Endothelial cell of umbilical vein (primary cell): ENCODE measurements at regions not wholly inside any gene's neighbourhood (a gene's known extent, or its start where the extent isn't known, plus 50 kb on each side); places are given as distances from the start of the nearest gene placed in this dataset.

Experiments
- BruUV-seq: library from RNA; stranded (reverse); fragments of 400-500 nt; replicated peaks from 2 replicates; lab custom pipeline; 2021; lab: Mats Ljungman, UMichigan
- CTCF ChIA-PET: fragments of 300-600, 350-600 bp; sonication (Branson Sonifier 250); formaldehyde crosslinking; loops from one replicate; lab custom pipeline; 2021; ENCODE audit warnings: antibody characterized with exemption, inconsistent platforms; lab: Charles Lee
- POLR2A ChIA-PET: fragments of 300-600, 350-600 bp; sonication (Branson Sonifier 250); formaldehyde crosslinking; loops from one replicate; lab custom pipeline; 2021; ENCODE audit warnings: antibody characterized with exemption, inconsistent platforms; lab: Charles Lee
- DNase-seq: peaks from one replicate; pipeline ENCODE4 v3.0.0-alpha.2; 2011; ENCODE audit warnings: low read depth, low spot score
- FAIRE-seq: peaks from 2 replicates; lab custom pipeline; 2011; peaks lifted over from hg19 to GRCh38; lab: Jason Lieb, UNC
- H2AFZ ChIP-seq: 2 replicates; pipeline ENCODE4 v1.6.0; 2012; ENCODE audit warnings: low read depth, low read length, control low read depth, inconsistent platforms
- H3K27ac ChIP-seq: 2 replicates; pipeline ENCODE4 v1.5.1; 2011; ENCODE audit warnings: low read depth, mild to moderate bottlenecking, control low read depth, low read length, moderate library complexity; ENCODE audit not compliant: insufficient read depth
- H3K27me3 ChIP-seq, 2 experiments: 2 replicates each; pipeline versions ENCODE4 v1.6.0 to v1.6.1; 2011; ENCODE audit warnings: low read length in 2 of 2, mixed read lengths in 1 of 2; ENCODE audit not compliant: control insufficient read depth in 2 of 2, insufficient read depth in 2 of 2
- H3K36me3 ChIP-seq, 2 experiments: 2 replicates in 1 of 2; 3 replicates in 1 of 2; pipeline ENCODE4 v1.5.1; 2011; ENCODE audit warnings: low read length in 2 of 2, mild to moderate bottlenecking in 1 of 2, moderate library complexity in 1 of 2; ENCODE audit not compliant: control insufficient read depth in 2 of 2, insufficient read depth in 2 of 2; ENCODE audit errors: extremely low read depth in 1 of 2
- H3K4me1 ChIP-seq: 3 replicates; pipeline ENCODE4 v1.5.1; 2011; ENCODE audit warnings: mild to moderate bottlenecking, low read length; ENCODE audit not compliant: control insufficient read depth, insufficient read depth; ENCODE audit errors: extremely low read depth
- H3K4me2 ChIP-seq: 2 replicates; pipeline ENCODE4 v1.6.1; 2011; ENCODE audit warnings: low read length, control low read depth, mixed read lengths; ENCODE audit not compliant: insufficient read depth
- H3K4me3 ChIP-seq, 3 experiments: fragments of 200-600 bp in 1 of 3; sonication (generic), shearing (Covaris generic) in 1 of 3; replicated peaks in 1 of 3; 2 replicates each; pipeline ENCODE4 v1.5.1; 2011 to 2016; ENCODE audit warnings: control low read depth in 3 of 3, low read length in 3 of 3, mild to moderate bottlenecking in 2 of 3, inconsistent platforms in 1 of 3, low read depth in 1 of 3, moderate library complexity in 1 of 3; ENCODE audit not compliant: insufficient read depth in 1 of 3
- H3K79me2 ChIP-seq: 2 replicates; pipeline ENCODE4 v1.6.0; 2012; ENCODE audit warnings: low read length, inconsistent platforms; ENCODE audit not compliant: control insufficient read depth, insufficient read depth
- H3K9ac ChIP-seq: replicated peaks from 2 replicates; pipeline ENCODE3; 2011; ENCODE audit warnings: low read length, control low read depth; ENCODE audit not compliant: insufficient read depth; ENCODE audit errors: extremely low read depth
- H3K9me1 ChIP-seq: replicated peaks from 3 replicates; pipeline ENCODE4 v1.6.0; 2011; ENCODE audit warnings: mild to moderate bottlenecking, low read length; ENCODE audit not compliant: control insufficient read depth, insufficient read depth; ENCODE audit errors: extremely low read depth
- H3K9me3 ChIP-seq: replicated peaks from 2 replicates; pipeline ENCODE4 v1.5.1; 2012; ENCODE audit warnings: low read length, inconsistent platforms; ENCODE audit not compliant: control insufficient read depth, insufficient read depth
- H4K20me1 ChIP-seq: replicated peaks from 2 replicates; pipeline ENCODE3; 2011; ENCODE audit warnings: mild to moderate bottlenecking, low read length; ENCODE audit not compliant: control insufficient read depth, insufficient read depth; ENCODE audit errors: extremely low read depth
- EZH2 ChIP-seq: IDR thresholded peaks from 2 replicates; pipeline ENCODE4 v1.6.1; 2012; ENCODE audit warnings: borderline replicate concordance, low read depth, mild to moderate bottlenecking, moderate library complexity, low read length, inconsistent platforms; ENCODE audit not compliant: severe bottlenecking
- FOS ChIP-seq: IDR thresholded peaks from 2 replicates; pipeline ENCODE4 v1.6.1; 2011; ENCODE audit warnings: mild to moderate bottlenecking, low read length, moderate library complexity, borderline replicate concordance; ENCODE audit not compliant: insufficient read depth
- GATA2 ChIP-seq: IDR thresholded peaks from 2 replicates; pipeline ENCODE4 v1.7.0; 2011; ENCODE audit warnings: low read depth, mild to moderate bottlenecking, moderate library complexity, mixed read lengths, low read length; ENCODE audit not compliant: insufficient read length, insufficient read depth
- JUN ChIP-seq: IDR thresholded peaks from 2 replicates; pipeline ENCODE4 v1.6.1; 2011; ENCODE audit warnings: borderline replicate concordance, low read depth; ENCODE audit not compliant: insufficient read length, insufficient read depth
- MYC ChIP-seq: IDR thresholded peaks from one replicate; pipeline ENCODE4 v1.6.1; 2011; ENCODE audit warnings: mild to moderate bottlenecking, low read depth, low read length
- POLR2A ChIP-seq: IDR thresholded peaks from 2 replicates; pipeline ENCODE4 v1.6.1; 2012; ENCODE audit warnings: low read depth, mild to moderate bottlenecking, control low read depth, low read length
- POLR2AphosphoS5 ChIP-seq: IDR thresholded peaks from 2 replicates; pipeline ENCODE4 v1.6.1; 2012; ENCODE audit warnings: low read depth, mild to moderate bottlenecking, control low read depth, low read length, moderate library complexity; ENCODE audit not compliant: insufficient read depth
- dilution Hi-C: fragments of 300-500 bp; cut with MboI; formaldehyde crosslinking; loops from one replicate; pipeline ENCODE4 v1.15.0; 2019; ENCODE audit warnings: low sequenced_read_pairs; ENCODE audit not compliant: extremely low pct_ligation_motif_present
- intact Hi-C: fragments of 100-400 bp; cut with micrococcal nuclease; formaldehyde crosslinking; loops from one replicate; pipeline ENCODE4 v1.10.0; 2022
- TF ChIP-seq, protein P1 (sequence below): IDR thresholded peaks from 2 replicates; pipeline ENCODE4 v1.6.1; 2011; ENCODE audit not compliant: insufficient read depth, insufficient read length
- TF ChIP-seq, protein P2 (sequence below), 2 donors: IDR thresholded peaks; 1 replicate in 1 of 2; 2 replicates in 1 of 2; pipeline ENCODE4 v1.5.1; 2011; ENCODE audit warnings: low read length in 2 of 2, mild to moderate bottlenecking in 2 of 2, moderate library complexity in 2 of 2, control low read depth in 1 of 2, inconsistent platforms in 1 of 2, low read depth in 1 of 2; ENCODE audit not compliant: insufficient read depth in 1 of 2; ENCODE audit errors: extremely low read depth in 1 of 2

DNA sequence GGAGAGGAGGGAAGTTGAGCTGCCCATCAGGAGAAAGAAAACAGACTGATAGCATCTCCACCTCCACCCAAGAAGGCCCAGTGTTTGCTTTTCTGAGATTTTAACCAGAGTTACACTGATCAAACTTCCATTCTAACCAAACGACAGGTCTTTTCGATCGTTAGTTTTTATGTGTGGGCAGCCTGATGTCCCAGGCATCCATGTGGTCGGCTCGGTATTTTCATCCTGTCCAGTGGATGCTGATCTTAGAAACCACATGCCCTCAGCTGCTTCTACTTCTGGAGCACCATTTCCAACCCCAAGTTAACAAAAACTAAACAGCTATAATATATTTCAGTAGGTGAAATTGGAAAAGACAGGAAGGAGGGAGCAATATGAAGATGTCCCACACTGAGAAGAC lies 536.8 kb upstream of the JAG1 start:
- DNase-seq (no peak), FAIRE-seq (no peak)
- Histone ChIP-seq H3K36me3 (no peaks in the 10 kb centered on the region), H3K9me3 (no peaks in the 10 kb centered on the region), H3K27ac (no peak overlapping the region), H3K27me3 (no peaks in the 10 kb centered on the region), H3K4me3 (no peak overlapping the region), H3K4me2 (no peak overlapping the region), H3K9me1 (no peaks in the 10 kb centered on the region), H3K4me1 (peaks cover 6% of the 10 kb centered on the region), H3K9ac (no peak overlapping the region), H2AFZ (no peak overlapping the region), H3K79me2 (no peaks in the 10 kb centered on the region), H4K20me1 (no peaks in the 10 kb centered on the region)
- BruUV-seq: no TSS peak
- dilution Hi-C loops: no loop called here
- CTCF ChIA-PET: interaction anchor here (0.7 to 1.0 kb wide), 2 partner anchors 63 to 536 kb away, joined by 3 read pairs; no protein-coding TSS in a partner anchor
- POLR2A ChIA-PET: no interaction called here
- intact Hi-C loops: loop anchor here (10.0 kb wide), 1 partner anchor 244 kb away; no protein-coding TSS in a partner anchor
- TF ChIP-seq FOS (no peak), POLR2A (no peak), MYC (no peak), POLR2AphosphoS5 (no peak), EZH2 (no peak), JUN (no peak), GATA2 (no peak)
- TF ChIP-seq, protein P1, sequence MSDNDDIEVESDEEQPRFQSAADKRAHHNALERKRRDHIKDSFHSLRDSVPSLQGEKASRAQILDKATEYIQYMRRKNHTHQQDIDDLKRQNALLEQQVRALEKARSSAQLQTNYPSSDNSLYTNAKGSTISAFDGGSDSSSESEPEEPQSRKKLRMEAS: no peak
- TF ChIP-seq, protein P2, sequence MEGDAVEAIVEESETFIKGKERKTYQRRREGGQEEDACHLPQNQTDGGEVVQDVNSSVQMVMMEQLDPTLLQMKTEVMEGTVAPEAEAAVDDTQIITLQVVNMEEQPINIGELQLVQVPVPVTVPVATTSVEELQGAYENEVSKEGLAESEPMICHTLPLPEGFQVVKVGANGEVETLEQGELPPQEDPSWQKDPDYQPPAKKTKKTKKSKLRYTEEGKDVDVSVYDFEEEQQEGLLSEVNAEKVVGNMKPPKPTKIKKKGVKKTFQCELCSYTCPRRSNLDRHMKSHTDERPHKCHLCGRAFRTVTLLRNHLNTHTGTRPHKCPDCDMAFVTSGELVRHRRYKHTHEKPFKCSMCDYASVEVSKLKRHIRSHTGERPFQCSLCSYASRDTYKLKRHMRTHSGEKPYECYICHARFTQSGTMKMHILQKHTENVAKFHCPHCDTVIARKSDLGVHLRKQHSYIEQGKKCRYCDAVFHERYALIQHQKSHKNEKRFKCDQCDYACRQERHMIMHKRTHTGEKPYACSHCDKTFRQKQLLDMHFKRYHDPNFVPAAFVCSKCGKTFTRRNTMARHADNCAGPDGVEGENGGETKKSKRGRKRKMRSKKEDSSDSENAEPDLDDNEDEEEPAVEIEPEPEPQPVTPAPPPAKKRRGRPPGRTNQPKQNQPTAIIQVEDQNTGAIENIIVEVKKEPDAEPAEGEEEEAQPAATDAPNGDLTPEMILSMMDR (IDR thresholded peaks at IDR 0.05; ENCODE audit: extremely low read depth in 1 of 2, insufficient read depth in 1 of 2, low read depth in 1 of 2, low read length in 2 of 2): no peak
